Islet of Langerhans (tissue), 1 donor: ENCODE measurements at regions not wholly inside any gene's neighbourhood (a gene's known extent, or its start where the extent isn't known, plus 50 kb on each side); places are given as distances from the start of the nearest gene placed in this dataset.
"Not testable (repeated sequence)": the region's sequence is repeated elsewhere in the genome, so short reads cannot be mapped to it uniquely, and the experiment has no call there.

Source experiments
- FAIRE-seq: peaks from one replicate; lab custom pipeline; 2011; peaks lifted over from hg19 to GRCh38; lab: Jason Lieb, UNC

DNA sequence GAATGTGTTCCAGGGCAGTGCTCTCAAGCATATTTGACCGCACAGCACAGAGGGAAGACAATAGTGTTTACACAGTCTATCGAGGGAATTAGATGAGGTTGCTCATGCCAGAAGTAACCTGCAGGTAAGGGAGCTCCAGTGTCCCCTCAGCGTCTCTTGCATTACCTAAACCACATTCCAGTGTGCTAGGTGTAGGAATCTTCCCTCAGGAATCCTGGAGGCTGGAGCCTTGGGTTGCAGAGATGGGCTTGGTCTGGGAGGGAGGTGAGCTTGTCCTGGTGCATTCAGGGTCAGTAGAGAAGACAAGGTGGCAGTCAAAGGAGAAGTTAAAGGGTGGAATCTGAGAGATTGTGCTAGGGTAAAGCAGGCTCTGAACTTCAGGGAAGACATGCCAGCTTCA lies 56.3 kb downstream of the SOX14 start:
- no peak for FAIRE-seq

DNA sequence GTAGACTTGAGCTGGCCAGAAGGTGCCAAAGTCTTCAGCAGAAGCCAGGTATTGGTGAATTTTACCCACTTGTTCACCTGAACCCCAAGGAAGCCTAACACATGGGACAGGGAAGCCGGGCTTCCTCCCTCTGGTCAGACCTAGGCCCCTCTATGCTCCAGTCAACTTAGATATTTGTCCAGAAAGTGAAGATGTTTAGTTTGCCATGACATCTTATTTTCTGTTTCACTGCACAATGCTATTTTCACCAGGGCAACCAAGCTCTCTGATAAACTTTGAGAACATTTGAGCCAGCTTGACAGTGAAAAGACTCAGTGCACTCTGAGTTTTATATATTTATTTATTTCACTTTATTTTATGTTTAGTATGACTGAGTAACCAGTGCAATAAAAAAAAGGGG lies 71.0 kb downstream of the SOX14 start:
- no peak for FAIRE-seq

DNA sequence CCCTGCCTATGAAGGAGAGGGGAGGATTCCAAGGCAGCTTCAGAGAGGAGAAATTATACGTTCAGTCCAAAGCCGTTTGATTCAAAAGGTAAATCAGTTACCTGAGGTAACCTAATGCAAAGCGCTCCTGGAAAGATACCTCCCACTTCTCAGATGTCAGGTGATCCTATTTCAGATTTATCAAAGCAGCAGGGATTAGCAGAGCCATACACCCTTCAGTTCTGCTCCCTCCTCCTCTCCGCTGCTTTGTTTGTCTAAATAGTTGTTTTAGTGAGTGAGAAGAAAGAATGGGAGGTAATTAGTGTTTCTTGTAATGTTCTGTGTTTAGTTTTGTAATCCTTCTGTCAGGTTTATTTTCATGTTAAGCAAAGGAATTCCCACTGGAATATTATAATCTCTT lies 81.1 kb downstream of the SOX14 start:
- FAIRE-seq = no peak

DNA sequence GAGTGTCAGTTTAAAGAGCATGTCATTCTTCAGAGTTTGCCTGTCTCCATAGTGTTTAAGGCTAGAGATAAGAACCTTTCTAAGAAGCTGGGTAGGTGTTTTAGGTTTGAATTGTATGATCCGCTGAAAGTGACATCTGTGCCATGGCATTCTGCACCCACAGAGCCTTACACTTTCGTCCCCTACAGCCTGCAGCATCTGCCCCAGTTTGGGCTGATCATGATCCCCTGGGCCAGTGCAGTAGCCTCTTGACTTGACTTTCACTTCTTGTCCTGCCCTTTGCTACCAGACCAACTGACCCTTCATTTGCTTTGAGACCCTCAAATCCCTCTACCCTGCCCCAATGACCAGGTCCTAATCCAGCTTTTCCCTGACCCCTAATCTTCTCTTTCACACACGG lies 81.6 kb downstream of the SOX14 start:
- FAIRE-seq = no peak

DNA sequence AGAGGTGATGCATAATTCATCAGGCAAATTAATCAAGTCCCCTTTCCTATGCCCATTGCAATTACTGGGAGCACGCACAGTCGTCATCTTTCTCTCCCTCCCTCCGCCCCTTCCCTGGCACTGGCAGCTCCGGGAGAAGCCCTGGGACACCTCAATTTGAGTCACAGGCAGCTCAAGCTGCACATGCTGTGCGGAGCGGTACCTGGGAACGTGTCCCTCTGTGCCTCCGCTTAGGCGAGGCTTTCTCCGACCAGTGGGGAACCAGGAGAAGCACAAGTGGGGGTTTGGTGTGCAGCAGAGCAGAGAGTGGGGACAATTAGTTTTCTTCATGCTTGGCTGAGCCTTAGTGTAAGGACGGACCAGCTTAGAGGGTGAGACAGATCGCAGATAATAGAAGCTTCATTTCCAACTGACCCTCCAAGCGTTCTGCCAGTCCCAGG lies 88.3 kb downstream of the SOX14 start:
- no peak for FAIRE-seq

DNA sequence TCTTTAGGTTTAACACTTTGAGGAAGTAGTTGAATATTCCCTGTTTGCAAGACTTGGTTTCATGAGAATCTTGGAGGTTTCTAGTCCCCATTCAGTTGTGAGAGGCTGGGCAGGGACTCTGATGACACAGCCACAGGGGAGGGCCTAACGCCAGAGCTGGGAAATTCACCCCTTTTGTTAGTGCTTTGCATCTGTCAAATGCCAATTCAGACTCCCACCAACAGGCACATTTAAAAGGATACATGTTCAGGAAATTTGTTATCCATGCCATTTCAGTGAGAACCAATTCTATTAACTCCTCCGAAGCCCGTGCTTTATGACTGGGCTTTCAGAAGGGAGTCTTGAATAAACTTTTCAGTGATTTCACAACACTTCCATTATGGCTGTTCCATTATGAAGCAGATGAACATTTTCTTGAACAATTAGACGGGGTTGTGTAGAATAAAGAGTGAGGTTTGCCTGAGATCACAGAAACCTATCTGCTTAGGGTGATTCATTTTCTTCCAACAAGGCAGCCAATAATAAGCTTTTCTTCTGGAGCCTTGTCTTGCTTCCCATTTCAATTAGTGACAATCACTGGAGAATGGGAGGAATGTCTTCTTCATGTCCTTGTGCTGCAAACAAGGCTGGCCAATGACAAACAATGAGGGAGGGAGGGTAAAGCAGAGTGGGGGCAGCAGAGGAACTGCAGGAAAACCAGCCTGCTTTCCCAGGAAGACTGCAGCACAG lies 90.6 kb downstream of the SOX14 start:
- FAIRE-seq = no peak

DNA sequence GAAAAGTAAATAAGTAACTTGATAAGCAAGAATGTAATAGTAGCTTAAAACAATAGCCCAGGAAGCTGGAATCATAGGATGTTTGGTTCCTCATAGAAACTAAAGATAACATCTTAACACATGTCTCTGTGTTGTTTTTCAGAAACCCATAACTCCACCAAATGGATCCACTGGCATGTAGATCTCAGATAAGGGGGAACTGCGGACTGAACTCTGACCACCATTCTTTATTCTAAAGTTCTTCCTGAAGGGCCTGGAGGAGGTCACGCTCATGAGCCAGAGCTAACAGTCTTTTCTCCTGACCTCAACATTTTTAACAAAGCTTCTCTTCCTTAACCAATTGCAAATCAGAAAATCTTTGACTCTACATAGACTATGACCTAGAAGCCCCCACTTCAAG lies 101.9 kb downstream of the SOX14 start:
- no peak for FAIRE-seq

DNA sequence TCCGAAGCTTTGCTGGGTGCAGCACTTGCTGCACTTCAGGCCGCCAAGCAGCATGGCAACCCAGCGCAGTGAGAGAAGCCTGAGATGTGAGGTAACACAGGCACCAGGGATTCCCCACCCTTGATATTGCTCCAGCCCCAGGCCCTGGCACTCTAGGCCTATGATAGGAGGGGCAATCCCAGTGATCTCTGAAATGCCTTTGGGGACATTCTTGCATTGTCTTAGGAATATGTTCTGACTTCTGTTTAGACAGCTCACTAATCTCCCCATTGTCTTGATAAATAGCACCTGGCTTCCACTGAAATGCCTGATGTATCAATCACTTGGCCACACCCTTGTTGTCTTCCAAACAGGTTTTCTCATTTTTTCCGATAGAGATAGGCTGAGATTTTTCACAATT lies 102.8 kb downstream of the SOX14 start:
- no peak for FAIRE-seq

DNA sequence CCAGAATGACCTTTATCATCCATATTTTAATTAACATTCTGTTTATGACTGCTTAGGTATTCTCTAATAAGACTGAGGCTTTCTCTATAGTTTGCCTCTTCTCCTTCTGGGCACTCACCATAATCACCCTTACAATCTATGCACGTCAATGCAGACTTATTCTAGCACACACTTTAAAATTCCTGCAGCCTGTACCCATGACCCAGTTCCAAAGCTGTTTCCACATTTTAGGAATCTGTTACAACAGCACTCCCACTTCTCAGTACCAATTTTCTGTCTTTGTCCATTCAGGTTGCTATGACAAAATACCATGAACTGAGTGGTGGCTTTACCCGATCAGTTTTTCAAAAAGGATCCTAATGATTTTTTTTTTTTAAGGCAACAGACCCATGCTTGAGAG lies 103.5 kb downstream of the SOX14 start:
- FAIRE-seq = no peak

DNA sequence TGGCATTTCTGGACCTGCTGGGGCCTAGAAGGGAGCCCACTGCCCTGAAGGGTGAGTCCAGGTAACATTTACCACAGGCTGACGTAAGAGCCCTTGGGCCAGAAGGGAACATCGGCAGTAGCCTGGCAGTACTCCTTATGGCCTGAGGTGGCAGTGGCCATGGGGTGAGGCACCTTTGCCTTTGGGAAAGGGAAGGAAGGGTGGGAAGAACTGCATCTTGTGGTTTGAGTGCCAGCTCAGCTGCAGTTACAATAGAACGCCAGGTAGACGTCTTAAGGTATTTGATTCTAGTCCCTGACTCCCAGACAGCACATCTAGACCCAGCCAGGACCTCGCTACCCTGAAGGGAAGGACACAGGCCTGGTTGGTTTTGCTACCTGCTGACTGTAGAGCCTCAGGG lies 104.9 kb downstream of the SOX14 start:
- FAIRE-seq = no peak

DNA sequence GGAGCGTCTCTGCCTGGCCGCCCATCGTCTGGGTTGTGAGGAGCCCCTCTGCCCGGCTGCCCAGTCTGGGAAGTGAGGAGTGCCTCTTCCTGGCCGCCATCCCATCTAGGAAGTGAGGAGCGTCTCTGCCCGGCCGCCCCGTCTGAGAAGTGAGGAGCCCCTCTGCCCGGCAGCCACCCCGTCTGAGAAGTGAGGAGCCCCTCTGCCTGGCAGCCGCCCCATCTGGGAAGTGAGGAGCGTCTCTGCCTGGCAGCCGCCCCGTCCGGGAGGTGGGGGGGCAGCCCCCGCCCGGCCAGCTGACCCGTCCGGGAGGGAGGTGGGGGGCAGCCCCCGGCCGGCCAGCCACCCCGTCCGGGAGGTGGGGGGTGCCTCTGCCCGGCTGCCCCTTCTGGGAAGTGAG lies 108.5 kb downstream of the SOX14 start:
- FAIRE-seq = not testable (repeated sequence)

DNA sequence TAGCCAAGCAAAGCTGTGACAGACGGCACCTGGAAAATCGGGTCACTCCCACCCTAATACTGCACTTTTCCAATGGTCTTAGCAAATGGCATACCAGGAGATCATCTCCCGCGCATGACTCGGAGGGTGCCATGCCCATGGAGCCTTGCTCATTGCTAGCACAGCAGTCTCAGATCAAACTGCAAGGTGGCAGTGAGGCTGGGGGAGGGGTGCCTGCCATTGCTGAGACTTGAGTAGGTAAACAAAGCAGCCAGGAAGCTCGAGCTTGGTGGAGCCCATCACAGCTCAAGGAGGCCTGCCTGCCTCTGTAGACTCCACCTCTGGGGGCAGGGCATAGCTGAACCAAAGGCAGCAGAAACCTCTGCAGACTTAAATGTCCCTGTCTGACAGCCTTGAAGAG lies 113.1 kb upstream of the CLDN18 start:
- FAIRE-seq = not testable (repeated sequence)

DNA sequence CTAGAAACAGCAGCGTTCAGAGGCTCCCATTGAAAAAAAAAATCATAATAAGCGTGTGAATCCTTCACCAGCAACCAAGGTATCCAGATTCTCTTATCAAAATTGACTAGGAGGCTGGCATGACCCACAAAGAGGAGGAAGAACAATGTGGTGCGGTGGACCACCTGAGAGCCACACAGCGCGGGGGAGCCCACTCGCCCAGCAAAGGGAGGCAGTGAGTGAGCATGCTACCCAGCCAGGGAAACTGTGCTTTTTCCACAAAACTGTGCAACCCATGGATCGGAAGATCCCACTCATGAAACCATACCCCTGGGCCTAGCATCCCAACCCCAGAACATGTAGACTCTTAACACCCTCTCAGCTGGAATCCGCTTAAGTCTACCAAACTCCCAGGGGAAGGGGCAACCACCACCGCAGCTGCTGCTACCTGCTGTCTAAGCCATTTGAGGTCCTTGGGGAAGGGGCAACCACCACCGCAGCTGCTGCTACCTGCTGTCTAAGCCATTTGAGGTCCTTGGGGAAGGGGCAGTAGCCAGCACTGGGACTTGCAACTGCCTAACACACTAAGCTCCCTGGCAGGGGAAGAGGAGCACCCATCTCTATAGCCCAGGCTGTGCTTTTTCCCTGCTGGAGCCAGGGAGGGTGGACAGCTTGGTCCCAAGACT lies 102.8 kb upstream of the CLDN18 start:
- no peak for FAIRE-seq

DNA sequence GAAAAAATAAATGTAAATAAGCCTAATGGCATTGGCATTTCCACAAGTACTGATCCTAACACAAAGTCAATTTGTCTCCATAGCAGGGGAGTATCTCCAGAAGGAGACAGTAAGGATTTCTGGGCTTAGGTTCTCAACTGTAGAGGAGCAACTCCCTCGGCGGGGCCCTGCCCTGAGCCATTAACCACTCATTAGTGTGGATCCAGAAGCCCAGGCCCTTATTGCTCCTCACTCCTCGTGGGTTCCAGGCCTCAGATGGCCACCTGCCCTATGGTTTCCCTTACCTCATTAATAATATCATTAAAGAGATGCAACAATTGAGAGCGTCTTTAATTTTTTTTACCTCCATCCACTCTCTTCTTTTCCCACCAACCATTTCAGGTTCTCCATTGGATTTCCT lies 85.3 kb upstream of the CLDN18 start:
- no peak for FAIRE-seq

DNA sequence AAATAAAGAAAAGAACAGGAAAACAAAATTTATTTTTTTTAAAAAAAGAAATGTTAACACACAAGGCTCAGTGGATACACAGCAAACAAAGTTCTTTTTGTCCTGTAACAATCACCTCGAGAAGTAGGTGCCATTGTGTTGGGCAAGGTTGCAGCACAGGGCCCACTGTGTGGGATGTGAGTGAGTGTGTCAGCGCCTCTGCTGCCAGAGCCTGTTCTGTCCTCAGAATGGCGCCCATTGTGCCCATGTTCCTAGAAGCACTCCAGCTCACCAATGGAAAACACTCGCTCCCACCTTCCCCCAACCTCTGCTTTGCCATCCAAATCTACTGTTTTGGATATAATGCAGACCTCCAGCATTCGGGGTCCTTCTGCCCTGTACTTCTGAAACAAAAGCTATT lies 84.9 kb upstream of the CLDN18 start:
- FAIRE-seq = no peak

DNA sequence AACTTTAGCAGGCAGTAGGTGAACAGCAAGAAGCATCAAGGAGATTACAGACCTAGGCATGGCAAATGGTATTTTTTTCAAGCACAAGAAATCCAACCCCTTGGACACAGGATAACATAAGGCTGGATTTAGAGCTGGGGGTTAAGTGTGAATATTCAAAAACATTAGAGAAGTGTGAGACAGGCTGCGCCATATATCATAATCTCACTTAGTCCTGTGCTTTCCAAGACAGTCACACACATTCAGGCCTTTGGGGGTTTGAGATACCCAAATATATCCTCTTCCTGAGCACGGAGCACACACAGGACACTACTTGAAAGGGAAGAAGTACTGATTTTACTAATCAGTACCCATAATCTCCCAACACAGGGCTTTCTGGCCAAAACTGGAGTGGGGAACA lies 83.0 kb upstream of the CLDN18 start:
- no peak for FAIRE-seq

DNA sequence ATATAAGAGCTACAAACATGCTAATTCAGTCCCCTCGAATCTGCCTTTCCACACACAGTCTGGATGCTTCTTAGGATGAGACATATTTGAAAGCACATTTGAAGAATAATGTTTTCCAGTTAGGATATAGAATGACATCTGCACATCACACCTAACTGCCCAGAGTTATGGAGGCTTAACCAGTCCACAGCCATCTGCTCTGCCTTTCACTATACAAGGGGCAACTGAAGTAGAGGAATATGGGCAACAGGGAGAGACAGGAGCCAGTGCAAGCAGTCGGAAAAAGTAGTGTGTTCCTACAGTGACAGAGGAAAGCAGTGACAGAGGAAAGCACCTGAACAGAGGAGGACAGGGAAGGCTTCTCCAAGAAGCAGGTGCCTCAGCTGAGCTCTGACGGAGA lies 79.0 kb upstream of the CLDN18 start:
- no peak for FAIRE-seq

DNA sequence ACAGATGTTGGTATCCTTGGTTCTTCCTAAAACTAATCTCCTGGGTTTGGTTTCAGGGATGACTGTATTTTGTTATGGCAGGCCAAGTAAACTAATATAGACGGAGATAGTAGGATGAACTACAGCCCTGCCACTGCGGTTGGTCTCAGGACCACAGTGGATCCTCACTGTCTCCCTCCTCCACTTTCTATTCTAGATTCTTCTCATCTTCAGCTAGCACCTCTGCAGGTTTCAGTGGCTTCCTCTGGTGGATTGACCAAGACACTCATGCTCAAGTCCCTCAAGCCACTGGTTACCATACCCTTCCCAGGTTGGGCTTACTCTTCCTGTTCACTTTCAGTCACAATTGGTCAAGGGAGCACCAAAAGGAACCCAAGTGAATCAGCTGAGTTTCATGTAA lies 71.1 kb upstream of the CLDN18 start:
- no peak for FAIRE-seq

DNA sequence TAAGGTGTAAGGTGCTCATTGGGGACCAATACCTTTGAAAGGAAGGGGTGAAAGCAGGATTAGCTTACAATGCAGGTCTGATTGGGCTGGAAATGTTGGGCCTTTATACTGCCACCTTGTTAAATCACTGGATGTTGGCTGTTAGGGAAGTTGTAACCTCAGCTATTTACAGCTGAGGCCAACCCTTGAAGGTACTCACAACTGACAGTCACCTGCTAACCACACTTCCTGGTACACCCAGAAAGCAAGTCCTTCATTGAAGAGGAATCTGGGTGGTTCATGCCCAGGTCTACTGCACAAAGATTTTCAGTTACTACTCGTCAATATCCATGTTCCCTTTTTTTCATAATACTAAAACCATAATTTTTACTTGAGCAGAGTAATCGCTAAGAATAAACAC lies 65.4 kb upstream of the CLDN18 start:
- FAIRE-seq = no peak

DNA sequence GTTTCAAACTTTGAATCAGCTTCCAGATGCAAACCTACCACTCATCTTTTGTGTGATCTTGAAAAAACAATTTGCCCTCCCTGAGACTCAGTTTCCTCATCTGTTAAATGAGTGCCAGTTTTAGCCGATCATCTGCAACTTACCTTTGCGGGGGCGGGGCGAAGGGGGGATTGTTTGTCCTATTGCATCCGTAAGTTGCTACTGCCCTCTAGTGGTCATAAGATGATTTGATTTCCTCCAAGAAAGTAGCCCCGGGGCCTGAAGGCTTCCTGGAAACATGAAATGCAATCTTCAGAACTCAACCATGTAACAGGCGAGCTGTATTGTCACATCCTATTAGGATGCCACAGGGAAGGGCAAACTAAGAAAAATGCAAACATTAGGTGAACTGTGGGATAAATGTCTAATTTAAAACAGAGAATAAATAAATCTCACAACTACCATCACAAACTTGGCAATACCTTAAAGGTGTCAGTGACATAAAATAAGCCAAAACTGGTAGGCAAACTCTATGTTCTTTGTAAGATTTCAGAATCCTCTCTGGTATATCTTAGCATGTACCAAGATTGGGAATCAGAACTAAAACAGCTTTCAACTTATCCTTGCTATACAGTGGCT lies 63.5 kb upstream of the CLDN18 start:
- peak; percentile 89 for FAIRE-seq

DNA sequence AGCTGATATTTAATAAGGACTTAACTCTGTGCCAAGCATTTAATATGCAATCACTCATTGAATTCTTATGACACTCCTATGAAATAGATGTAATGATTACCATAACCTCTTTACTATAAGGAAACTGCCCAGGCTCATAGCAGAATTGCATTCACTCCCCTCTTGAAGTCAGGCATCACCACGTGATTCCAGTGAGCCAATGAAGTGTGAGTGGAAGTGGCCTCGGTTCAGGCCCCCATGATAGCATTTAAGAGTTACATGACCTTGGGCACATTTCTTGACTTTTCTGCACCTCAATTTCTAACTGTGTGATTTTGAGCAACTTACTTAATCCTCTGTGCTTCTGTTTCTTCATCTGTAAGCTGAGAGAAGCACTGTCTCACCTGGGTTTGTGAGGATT lies 62.8 kb upstream of the CLDN18 start:
- no peak for FAIRE-seq

DNA sequence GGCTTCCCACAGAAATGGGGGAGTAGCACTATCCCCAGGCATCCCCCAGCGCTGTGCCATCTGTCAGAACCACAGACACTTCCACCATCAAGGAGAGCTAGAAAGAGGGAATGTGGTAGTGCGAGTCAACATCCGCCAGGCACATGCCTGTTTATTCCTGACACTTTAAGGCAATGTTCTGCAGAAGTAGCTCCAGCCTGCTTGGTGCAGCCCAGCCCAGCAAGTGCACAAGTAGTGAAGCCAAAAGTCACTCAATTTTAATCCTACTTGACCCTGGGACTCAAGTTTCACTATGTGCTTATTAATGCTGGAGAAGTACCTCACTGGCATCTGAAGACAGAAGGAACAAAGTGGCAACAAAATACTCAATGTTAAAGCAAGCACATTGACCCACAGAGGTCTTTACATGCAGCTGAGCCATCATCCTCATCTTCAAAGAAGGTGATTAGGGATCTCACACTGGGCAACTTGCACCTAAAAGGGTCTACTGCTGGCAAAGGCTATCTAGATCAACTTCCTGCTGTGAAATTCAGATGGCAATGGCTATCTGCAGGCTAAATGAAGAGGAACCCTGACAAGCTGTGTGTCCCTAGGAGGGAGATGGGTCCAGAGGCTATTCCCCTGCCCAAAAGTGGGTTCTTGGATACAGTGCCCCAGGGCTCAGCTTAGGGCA lies 61.4 kb upstream of the CLDN18 start:
- FAIRE-seq = no peak

DNA sequence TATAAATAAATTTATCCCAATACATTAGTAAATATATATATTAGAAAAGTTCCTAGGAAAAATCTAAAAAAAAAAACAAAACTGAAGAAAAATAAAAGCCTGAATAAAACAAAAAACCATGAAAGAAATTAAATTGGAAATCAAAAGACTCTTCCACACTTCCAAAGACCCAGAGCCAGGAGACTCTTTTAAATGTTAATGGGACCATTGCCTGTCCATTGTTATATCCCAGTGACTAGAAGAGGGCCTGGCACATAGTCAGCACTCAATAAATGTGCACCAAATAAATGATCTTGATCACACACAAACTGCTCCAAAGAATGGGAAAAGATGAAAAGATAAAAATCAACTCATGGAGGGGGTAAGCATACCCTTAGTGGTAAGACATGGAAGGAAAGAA lies 51.3 kb upstream of the CLDN18 start:
- FAIRE-seq = no peak
